DND-41 (cell line): ENCODE measurements at regions not wholly inside any gene's neighbourhood (a gene's known extent, or its start where the extent isn't known, plus 50 kb on each side); places are given as distances from the start of the nearest gene placed in this dataset.

Experiments used
- CTCF ChIP-seq: IDR thresholded peaks from 2 replicates; pipeline ENCODE4 v1.5.1; 2012; ENCODE audit warnings: borderline replicate concordance, low read length, moderate library complexity, mild to moderate bottlenecking; ENCODE audit not compliant: poor library complexity, severe bottlenecking; ENCODE audit errors: extremely low read depth
- EZH2 ChIP-seq: IDR thresholded peaks from 3 replicates; pipeline ENCODE4 v1.6.1; 2012; ENCODE audit warnings: borderline replicate concordance, low read depth, mild to moderate bottlenecking, moderate library complexity, low read length, inconsistent platforms; ENCODE audit not compliant: severe bottlenecking

- TF ChIP-seq CTCF = no peak
- no peak for TF ChIP-seq EZH2
Measured at GRCh38 chr16:50437769-50438437, 69.1 kb upstream of the BRD7 start.
